Esophagus muscularis mucosa (tissue), 4 donors: ENCODE measurements at regions not wholly inside any gene's neighbourhood (a gene's known extent, or its start where the extent isn't known, plus 50 kb on each side); places are given as distances from the start of the nearest gene placed in this dataset.

Experiments
- DNase-seq: peaks from one replicate; pipeline ENCODE4 v3.0.0-alpha.2; 2017; ENCODE audit errors: extremely low spot score
- H3K27ac ChIP-seq, 4 donors: fragments of 200-600 bp; sonication (generic); replicated peaks in 1 of 4; 1 replicate in 3 of 4; 2 replicates in 1 of 4; pipeline ENCODE4 v1.5.1; 2016 to 2019; ENCODE audit warnings: mild to moderate bottlenecking in 1 of 4
- H3K27me3 ChIP-seq, 4 donors: fragments of 200-600 bp; sonication (generic); one replicate each; pipeline versions ENCODE4 v1.5.1 to v1.6.0; 2016 to 2019
- H3K36me3 ChIP-seq, 4 donors: fragments of 200-600 bp; sonication (generic); one replicate each; pipeline ENCODE4 v1.5.1; 2016 to 2019
- H3K4me1 ChIP-seq, 4 donors: fragments of 200-600 bp; sonication (generic); one replicate each; pipeline ENCODE4 v1.5.1; 2016 to 2019
- H3K4me3 ChIP-seq, 4 donors: fragments of 200-600 bp; sonication (generic); 1 replicate in 2 of 4; 2 replicates in 2 of 4; pipeline ENCODE4 v1.5.1; 2016 to 2019; ENCODE audit warnings: mild to moderate bottlenecking in 4 of 4, moderate library complexity in 1 of 4
- H3K9me3 ChIP-seq, 4 donors: fragments of 200-600 bp; sonication (generic); 1 replicate in 3 of 4; 2 replicates in 1 of 4; pipeline ENCODE4 v1.5.1; 2016 to 2019
- CTCF ChIP-seq, 3 experiments: fragments of 200-600 bp in 2 of 3; fragments of 450-650 bp in 1 of 3; sonication (generic) in 2 of 3; IDR thresholded peaks; one replicate each; pipeline ENCODE4 v1.5.1; 2017 to 2019; ENCODE audit warnings: antibody characterized with exemption in 3 of 3, mild to moderate bottlenecking in 2 of 3, moderate library complexity in 1 of 3
- EP300 ChIP-seq: sonication (generic); formaldehyde crosslinking; IDR thresholded peaks from one replicate; pipeline ENCODE4 v1.6.1; 2017; ENCODE audit warnings: antibody characterized with exemption
- POLR2A ChIP-seq: fragments of 450-650 bp; IDR thresholded peaks from one replicate; pipeline ENCODE4 v1.6.1; 2017; ENCODE audit warnings: antibody characterized with exemption, moderate library complexity, mild to moderate bottlenecking, low read depth
- POLR2AphosphoS5 ChIP-seq, 2 donors: sonication (generic); formaldehyde crosslinking; IDR thresholded peaks; one replicate each; pipeline ENCODE4 v1.6.1; 2017; ENCODE audit warnings: antibody characterized with exemption in 2 of 2
- WGBS: methylation state at CpG from one replicate; pipeline ENCODE4 v1.1.5; 2018; 5-methylcytosine and 5-hydroxymethylcytosine counted together
- intact Hi-C: fragments of 100-400 bp; cut with DNase I; formaldehyde crosslinking; loops from one replicate; pipeline ENCODE4 v1.15.1; 2023

- WGBS = 63% methylated on average over 3 of the region's 3 CpGs
- H3K27me3 ChIP-seq = no peaks in the 10 kb centered on the region
- no peak overlapping the region for H3K4me3 ChIP-seq
- no peak for TF ChIP-seq CTCF (IDR thresholded peaks at IDR 0.05)
- no peak for TF ChIP-seq POLR2AphosphoS5 (IDR thresholded peaks at IDR 0.05)
- TF ChIP-seq EP300 = no peak
- no peak for TF ChIP-seq POLR2A
- no peaks in the 10 kb centered on the region for H3K4me1 ChIP-seq
- H3K27ac ChIP-seq = no peak overlapping the region
- H3K36me3 ChIP-seq = no peaks in the 10 kb centered on the region
- H3K9me3 ChIP-seq = no peaks in the 10 kb centered on the region
- intact Hi-C loops = no loop called here
- DNase-seq = no peak
Measured at GRCh38 chr13:69142101-69142500, 965.5 kb upstream of the ATXN8OS start.

GRCh38 chr13:69124996-69125395 is 982.6 kb upstream of the ATXN8OS start:
- Histone ChIP-seq H3K27ac (no peak overlapping the region), H3K4me3 (no peak overlapping the region), H3K9me3 (no peaks in the 10 kb centered on the region), H3K36me3 (no peaks in the 10 kb centered on the region), H3K4me1 (no peaks in the 10 kb centered on the region), H3K27me3 (no peaks in the 10 kb centered on the region)
- TF ChIP-seq EP300 (no peak), POLR2A (no peak), CTCF (IDR thresholded peaks at IDR 0.05) (no peak), POLR2AphosphoS5 (IDR thresholded peaks at IDR 0.05) (no peak)
- intact Hi-C loops = no loop called here
- WGBS = 87% methylated on average over 2 of the region's 2 CpGs
- DNase-seq = no peak

- Histone ChIP-seq H3K4me1 (no peaks in the 10 kb centered on the region), H3K27ac (no peak overlapping the region), H3K27me3 (no peaks in the 10 kb centered on the region), H3K4me3 (no peak overlapping the region), H3K36me3 (no peaks in the 10 kb centered on the region), H3K9me3 (peaks cover 0 to 15% (median 4%) of the 10 kb centered on the region in 4 donors)
- intact Hi-C loops = no loop called here
- no peak for TF ChIP-seq POLR2A
- no peak for TF ChIP-seq POLR2AphosphoS5 (IDR thresholded peaks at IDR 0.05)
- TF ChIP-seq EP300 = no peak
- TF ChIP-seq CTCF (IDR thresholded peaks at IDR 0.05) = no peak
- 84% methylated on average over 3 of the region's 3 CpGs for WGBS
- DNase-seq = no peak
Measured at GRCh38 chr13:69109891-69110525, 997.6 kb upstream of the ATXN8OS start.

GRCh38 chr13:69108486-69108885 is 999.1 kb upstream of the ATXN8OS start:
- H3K36me3 ChIP-seq = no peaks in the 10 kb centered on the region
- TF ChIP-seq POLR2AphosphoS5 (IDR thresholded peaks at IDR 0.05) (no peak), EP300 (no peak), POLR2A (no peak), CTCF (IDR thresholded peaks at IDR 0.05) (no peak)
- H3K4me3 ChIP-seq = no peak overlapping the region
- peaks cover 0 to 15% (median 4%) of the 10 kb centered on the region in 4 donors for H3K9me3 ChIP-seq
- no peaks in the 10 kb centered on the region for H3K4me1 ChIP-seq
- DNase-seq = no peak
- no peaks in the 10 kb centered on the region for H3K27me3 ChIP-seq
- intact Hi-C loops = no loop called here
- no peak overlapping the region for H3K27ac ChIP-seq

GRCh38 chr13:69107436-69107835 is 1000.2 kb upstream of the ATXN8OS start:
- peaks cover 0 to 15% (median 4%) of the 10 kb centered on the region in 4 donors for H3K9me3 ChIP-seq
- intact Hi-C loops = no loop called here
- no peaks in the 10 kb centered on the region for H3K27me3 ChIP-seq
- no peak for DNase-seq
- no peak overlapping the region for H3K27ac ChIP-seq
- H3K4me1 ChIP-seq = no peaks in the 10 kb centered on the region
- TF ChIP-seq EP300 = no peak
- TF ChIP-seq CTCF (IDR thresholded peaks at IDR 0.05) = no peak
- TF ChIP-seq POLR2AphosphoS5 (IDR thresholded peaks at IDR 0.05) = no peak
- TF ChIP-seq POLR2A = no peak
- H3K36me3 ChIP-seq = no peaks in the 10 kb centered on the region
- H3K4me3 ChIP-seq = no peak overlapping the region
